Fibroblast of skin of back (primary cell): ENCODE measurements at regions not wholly inside any gene's neighbourhood (a gene's known extent, or its start where the extent isn't known, plus 50 kb on each side); places are given as distances from the start of the nearest gene placed in this dataset.

Experiments used
- DNase-seq: peaks from one replicate; pipeline ENCODE4 v3.0.0-alpha.2; 2013

DNA sequence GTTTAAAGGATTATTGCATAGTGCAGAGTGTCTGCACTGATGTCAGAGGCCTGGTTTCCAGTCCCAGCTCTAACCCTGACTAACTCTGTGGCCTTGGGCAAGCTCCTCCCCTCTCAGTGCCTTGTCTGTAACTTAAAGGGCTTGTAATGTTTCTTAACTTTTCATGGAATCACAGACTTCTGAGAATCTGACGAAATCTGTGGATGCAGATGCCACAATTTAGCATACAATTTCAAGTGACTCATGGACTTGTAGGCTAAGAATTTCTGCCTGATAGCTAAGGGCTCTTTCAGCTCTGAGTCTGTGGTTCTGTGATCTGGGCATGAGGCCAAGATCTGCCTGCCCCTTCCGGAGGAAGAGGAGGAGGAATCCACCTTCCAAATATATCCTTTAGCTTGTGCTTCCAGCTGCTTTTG is 236.9 kb downstream of the AR start:
- peak; percentile 96 for DNase-seq

- no peak for DNase-seq
Measured at GRCh38 chrX:67781132-67781531, 237.3 kb downstream of the AR start.

GRCh38 chrX:67784712-67785111 is 240.9 kb downstream of the AR start:
- no peak for DNase-seq

DNA sequence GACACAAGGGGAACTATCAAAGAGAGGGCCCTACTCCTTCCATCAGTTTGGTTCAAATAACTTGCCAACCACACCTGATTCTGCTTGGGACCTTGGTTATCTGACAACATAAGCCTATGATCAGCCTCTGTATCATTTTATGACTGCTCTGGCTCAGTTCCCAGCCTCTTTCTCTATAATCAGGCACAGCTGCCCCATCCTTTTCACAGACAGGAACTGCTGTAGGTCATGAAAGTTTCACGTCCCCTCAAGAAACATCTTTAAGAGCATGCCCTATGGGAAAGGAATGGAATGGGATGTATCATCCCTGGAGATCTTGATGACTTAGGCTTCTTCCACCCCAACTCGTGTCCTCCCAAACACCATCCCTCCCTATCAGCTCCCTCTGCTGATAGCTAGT is 243.4 kb downstream of the AR start:
- DNase-seq: peak; percentile 2

- DNase-seq: no peak
Measured at GRCh38 chrX:67789536-67789935, 245.7 kb downstream of the AR start.
